Inflammatory macrophage treated with lipopolysaccharide for 1 hour (primary cell): ENCODE measurements at regions not wholly inside any gene's neighbourhood (a gene's known extent, or its start where the extent isn't known, plus 50 kb on each side); places are given as distances from the start of the nearest gene placed in this dataset.
"Not testable (repeated sequence)": the region's sequence is repeated elsewhere in the genome, so short reads cannot be mapped to it uniquely, and the experiment has no call there.

ENCODE experiments used
- DNase-seq, 2 donors: peaks; one replicate each; pipeline ENCODE4 v3.0.0-alpha.2; 2020 to 2022

DNA sequence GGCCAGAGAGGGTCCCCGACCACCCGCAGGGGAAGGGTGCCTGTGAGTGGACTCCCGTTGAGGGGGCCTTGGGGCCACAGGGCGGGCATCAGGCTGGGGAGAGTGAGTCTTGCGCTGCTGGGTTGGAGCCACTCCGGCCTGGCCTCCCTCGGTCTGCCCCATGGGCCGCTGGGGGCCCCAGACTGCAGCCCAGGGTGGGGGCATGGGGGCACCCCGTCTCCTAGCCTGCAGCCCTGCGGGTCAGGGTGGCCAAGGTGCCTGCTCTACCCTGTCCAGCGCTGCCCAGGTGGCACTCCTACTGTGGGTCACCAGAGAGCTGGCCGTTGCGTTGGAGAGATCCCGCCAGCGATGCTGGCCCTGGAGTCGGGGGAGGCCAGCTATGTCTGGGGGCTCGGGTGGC is 186.8 kb downstream of the TMEM121 start:
- not testable (repeated sequence) for DNase-seq

DNA sequence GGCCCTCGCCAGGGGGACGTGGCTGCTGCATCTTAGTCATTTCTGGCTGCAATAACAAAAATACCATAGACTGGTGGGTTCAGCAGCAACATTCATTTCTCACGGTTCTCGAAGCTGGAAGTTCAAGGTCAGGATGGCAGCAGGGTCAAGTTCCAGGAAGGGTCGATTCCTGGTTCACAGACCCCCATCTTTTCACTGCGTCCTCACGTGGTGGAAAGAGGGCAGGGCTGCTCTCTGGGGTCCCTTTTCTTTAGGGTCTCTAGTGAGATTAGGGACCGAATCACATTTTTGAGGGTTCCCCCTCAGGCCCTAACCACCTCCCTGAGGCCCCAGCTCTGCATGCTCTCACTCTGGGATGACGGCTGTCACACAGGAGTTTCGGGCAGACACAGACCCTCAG is 187.5 kb downstream of the TMEM121 start:
- DNase-seq: not testable (repeated sequence)

DNA sequence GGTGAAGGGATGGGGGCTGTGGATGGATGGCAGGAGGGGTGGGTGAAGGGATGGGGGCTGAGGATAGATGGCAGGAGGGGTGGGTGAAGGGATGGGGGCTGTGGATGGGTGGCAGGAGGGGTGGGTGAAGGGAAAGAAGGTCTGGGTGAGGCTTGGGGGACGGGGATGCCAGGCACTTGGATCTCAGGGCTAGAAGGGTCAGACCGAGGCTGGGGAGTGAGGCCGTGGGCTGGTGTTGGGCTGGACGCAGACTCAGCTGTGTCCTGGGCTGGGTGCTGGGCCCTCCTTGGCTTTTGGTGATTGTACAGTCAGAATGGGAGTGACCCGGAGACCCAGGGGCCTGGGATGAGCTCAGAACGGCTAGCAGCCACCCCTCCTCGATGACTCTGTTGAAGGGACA is 192.4 kb downstream of the TMEM121 start:
- not testable (repeated sequence) for DNase-seq

DNA sequence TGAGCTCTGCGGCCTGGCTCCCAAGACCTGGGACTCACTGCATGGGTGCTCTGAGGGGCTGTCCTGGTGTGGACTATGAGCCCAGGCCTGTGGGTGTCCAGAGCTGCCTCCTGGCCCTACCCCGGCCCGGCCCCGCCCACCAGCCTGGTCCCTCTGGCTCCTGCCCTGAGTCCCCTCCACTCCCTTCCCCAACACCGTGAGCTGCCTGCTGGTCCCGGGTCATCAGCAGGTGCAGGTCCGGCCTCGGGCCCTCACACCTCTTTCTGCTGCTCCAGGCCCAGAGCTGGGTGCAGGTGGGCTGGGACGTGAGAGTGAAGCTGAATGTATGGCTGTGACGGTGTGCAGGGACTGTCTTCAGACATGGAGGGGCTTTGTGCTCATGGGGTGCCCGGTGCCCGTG is 193.7 kb downstream of the TMEM121 start:
- not testable (repeated sequence) for DNase-seq

DNA sequence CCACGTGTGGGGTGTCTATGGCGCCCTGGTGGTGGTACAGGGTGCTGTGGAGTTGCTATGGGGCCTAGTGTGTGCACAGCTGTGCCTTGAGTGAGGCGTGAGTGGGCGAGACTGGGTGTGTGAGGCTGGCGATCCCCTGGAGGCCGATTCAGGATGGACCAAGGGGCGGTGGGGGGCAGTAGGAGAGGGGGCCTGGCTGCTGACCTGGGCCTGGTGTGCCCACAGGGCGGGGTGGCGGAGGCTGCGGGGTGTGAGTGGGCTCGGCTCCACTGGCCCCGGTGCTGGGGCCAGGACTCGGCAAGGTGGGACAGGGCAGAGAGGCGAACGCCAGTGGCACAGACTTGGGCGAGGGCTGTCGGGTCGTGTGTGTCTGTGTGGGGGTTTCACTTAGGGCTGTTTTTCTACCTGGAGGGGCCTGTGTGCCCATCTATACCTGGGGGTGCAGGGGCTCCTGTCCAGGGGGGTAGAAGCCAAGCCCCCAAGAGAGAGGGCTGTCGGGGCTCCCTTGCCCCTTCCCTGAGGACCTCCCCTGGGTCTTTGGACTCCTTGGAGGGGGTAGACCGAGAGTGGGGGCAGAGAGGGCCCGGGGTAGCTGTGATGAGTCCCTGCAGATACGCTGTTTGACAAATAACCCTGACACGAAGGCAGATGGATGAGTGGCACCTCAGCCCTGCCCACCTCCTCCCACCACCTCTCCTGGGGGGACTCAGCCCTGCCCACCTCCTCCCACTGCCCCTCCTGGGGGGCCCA is 194.6 kb downstream of the TMEM121 start:
- DNase-seq: not testable (repeated sequence)

DNA sequence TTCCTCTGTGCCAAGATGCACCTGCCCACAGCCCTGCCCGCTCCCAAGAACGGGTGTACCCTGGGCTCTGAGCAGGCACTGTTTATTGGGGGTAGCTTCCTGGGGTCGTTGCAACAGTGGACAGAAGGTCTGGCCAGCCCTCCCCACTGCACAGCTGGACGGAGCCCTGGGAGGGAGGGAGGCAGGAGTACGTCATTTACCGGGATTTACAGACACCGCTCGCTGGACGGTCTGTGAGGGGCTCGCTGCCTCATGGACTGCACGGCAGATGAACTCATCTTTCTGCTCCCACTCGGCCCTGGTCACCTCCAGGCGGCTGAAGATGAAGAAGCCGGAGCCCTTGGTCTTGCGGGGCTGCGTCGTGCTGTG is 195.2 kb downstream of the TMEM121 start:
- not testable (repeated sequence) for DNase-seq

DNA sequence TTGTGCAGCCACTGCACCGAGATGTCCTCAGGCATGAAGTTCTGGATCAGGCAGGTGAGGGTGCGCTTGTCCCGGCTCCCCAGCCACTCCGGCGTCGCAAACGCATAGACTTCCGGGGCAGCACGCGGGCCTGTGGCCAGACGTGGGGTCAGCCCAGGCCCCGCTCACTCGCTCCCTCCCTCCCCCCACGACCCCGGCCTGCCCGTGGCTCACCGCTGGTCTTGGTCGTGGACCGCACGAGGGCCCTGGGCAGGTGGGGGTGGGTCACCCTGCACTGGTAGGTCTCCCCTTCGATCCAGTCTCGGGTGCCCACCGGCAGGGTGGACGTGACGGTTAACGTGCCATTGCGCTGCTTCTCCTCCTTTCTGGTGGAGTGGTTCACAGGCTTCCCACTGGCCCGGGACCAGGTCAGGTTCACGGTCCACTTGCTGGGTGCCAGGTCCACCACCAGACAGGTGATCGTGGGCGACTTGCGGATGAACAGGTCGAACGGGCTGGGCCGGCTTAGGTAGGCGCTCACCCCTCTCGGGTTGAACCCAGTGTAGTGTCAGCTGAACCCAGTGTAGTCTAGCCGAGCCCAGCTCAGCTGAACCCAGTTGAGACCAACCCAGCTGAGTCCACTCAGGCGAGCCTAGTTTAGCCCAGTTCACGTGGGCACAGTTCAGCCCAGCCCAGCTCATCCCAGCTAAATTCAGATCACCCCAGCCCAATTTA is 195.8 kb downstream of the TMEM121 start:
- not testable (repeated sequence) for DNase-seq

DNA sequence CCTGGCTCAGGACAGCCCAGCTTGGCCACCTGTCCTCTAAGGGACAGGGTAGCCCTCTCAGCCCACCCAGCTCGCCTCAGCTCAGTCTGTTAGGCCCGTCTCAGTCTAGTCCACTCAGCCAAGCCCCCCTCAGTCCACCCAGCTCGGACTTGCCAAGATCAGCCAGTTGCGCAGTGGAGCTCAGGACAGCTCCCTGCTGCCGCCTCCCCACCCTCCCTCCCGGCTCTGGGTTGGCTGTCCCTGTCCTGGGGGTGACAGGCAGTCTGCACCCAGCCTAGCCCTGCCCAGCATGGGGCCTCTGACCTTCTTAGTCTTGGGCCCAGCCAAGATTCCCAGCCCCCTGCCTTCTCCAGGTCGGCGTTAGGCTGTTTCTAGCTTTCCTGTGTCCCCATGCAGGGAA is 196.9 kb downstream of the TMEM121 start:
- DNase-seq: not testable (repeated sequence)

DNA sequence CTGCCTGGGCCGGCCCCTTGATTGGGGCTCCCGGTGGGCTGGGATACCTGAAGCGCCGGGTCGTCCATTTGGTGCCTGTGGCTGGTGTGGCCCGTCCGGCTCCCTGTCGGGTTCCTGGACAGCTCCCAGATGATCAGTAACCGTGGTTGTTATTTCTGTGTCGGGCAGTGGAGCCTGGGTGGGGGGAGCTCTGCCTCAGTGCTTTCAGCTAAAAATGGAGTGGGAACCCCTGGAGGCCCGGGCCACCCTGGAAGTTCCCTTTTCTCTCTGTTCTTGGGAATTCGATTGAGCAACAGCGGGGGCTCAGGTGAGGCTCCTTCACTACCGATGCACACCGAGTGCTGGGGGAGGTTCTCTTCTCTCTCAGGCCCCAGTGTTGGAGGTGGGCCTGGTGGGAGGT is 197.4 kb downstream of the TMEM121 start:
- DNase-seq: not testable (repeated sequence)

DNA sequence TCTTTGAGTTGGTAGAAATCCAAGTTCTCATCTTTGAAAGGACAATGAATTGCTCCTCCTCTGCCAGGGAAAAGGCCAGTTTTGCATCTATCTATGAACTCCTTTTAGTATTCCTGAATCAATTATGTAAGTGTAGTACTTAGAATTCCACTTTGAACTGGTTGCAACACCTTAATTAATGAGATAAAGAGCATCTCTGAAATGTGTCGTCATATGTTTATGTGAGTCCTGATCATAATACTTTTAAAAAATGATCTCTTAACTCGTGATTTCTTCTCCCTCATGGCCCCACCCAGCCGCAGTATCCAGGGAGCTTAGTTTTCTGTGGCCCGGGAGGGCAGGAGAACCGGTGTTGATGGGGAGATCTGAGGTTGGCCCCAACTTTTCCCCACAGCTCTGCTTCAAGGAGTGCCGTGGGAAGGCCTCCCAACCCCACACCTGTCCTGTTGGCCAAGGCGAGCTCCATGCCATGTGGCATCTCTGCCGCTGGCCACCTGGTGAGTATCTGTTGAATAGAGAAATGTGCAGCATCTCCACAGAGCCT is 203.5 kb downstream of the TMEM121 start:
- not testable (repeated sequence) for DNase-seq

DNA sequence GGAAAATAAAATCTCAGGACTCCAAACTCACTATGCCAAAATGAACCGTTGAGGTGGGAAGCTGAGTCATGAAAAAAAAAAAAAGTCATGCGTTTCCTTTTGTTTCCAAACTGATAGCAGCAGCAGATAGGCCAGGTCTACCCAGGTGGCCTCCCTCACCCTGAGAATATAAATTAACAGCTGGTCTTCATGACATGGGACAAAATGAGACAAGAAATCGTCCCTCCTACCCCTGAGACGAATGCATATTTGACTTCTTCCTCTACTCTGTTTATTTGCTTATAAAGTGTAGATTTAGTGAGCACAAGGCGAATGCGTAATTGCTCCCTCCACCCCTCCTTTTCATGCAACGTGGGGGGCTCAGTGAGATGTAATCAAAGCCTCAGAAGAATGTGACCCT is 204.3 kb downstream of the TMEM121 start:
- DNase-seq: not testable (repeated sequence)

DNA sequence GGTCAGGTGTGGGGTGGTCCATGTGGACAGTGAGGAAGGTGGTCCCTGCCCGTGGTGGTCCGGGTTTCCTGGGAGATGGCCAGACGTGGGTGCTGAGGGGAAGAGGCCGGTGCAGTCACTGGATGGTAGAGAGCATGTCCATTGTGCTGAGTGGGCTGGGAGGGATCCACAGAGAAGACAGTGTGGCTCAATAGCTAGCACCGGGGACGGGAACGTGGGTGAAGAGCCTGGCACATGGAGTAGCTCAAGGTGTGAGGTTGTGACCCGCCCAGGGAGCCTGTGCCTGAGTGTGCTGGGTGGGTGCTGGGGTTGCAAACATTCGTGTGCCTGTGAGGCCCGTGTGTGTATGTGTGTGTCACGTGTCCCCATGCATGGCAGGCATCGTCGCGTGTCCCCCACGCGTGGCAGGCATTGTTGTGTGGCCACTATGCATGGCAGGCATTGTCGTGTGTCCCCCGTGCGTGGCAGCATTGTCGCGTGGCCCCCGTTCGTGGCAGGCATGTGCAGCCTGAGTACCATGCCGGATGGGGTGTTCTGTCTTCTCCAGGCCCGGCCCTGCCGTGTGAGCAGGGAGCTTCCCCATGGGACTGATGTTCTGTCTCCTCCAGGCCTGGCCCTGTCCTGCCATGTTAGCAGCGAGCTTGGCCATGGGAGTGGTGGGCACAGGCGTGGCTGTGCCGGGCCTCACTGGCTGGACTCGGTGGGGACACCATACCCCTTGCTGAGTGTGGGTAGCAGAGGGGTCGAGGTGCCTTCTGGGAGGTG is 205.0 kb downstream of the TMEM121 start:
- not testable (repeated sequence) for DNase-seq

DNA sequence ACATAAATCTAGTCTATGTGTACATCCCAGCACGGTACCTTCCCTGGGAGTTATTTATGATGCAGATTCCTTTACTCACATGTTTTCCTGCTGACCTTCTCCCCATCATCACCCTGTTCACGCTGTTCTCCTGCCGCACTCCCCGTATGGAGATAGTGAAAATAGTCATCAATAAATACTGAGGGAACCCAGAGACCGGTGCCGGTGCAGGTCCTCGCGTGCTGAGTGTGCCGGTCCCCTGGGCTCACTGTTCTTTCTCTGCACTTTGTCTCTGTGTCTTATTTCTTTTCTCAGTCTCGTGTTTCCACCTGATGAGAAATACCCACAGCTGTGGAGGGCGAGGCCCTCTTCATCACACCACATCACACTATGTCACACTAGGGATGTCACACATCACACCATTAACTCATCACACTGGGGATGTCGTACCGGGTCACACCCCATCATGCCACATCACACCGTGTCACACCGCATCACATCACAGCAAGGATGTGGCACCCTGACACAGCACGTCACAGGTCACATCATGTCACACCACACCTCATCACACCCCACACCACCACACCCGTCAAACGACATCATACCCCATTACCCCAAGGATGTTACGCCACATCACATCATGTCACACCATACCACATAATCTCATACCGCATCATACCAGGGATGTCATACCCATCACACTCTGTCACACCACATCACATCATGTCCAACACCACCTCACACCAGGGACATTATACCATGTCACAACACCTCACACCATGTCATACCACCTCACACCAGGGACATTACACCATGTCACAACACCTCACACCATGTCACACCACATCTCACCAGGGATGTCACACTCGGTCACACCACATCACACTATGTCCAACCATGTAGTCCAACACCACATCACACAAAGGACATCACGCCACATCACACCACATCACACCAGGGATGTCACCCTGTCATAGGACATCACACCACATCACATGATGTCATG is 207.0 kb downstream of the TMEM121 start:
- DNase-seq: no peak

DNA sequence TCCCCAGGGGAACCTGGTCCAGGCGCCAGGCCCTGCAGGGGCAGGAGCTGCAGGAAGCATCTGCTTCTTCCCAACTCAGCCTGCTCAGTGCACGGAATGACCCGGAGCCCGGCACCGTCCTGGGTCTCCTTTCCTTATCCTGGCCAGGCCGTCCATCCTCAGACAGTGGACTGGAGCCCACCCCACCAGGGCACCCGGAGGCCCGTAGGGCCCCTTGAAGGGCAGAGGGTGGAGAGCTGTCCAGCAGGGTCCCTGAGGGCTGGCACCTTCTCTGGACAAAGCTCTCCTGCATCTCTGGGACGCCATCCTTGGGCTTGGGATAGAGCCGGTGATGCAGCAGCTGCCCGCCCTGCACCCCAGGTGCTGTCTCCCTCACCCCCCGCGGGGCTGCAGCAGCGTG is 207.9 kb downstream of the TMEM121 start:
- DNase-seq: not testable (repeated sequence)

DNA sequence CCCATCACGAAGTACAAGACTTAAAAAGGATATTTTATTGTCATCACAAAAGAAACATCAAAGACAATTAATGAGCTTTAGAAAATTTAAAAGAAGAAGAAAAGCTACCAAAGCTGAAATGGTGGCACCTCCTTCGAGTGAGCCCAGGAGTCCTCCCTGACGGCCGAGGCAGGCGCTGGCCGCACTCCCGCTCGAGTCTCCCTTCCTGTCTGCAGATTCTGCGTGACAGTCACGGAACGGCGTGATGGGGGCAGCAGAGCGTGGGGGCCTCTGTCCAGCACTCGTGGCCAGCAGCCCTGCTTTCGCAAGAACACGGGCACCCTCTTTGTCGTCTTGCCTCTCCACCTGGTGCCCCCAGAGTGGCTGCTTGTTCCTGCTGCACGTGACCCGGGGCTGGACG is 209.9 kb downstream of the TMEM121 start:
- DNase-seq: not testable (repeated sequence)

DNA sequence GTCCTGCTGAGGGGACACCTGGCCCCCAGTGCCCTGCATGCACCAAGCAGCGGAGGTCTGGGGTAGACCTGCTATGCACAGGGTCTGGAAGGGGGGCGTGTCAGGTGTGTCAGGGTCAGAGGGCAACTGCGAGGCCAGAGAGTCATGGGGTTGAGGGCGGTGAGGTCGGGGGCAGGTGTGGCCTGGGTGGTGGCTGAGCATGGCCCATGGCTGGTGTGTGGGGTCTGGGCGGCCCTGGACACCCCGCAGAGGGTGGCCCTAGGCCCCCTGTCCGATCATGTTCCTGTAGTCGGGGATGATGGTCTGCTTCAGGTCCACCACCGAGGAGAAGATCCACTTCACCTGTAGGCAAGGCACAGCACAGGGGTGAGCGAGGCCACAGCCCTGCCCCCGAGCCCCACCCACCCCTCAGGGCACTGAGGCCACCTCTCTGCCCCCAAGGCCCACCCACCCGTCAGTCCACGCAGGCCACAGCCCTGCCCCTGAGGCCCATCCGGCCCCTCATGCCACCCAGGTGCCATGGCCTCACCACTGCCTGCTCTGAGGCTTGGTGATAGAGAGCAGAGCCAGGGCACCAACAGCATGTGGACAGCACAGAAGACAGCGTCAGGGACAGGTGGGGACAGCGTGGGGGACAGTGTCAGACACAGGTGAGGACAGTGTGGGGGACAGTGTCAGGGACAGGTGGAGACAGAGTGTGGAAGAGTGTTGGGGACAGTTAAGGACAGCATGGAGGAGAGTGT is 211.3 kb downstream of the TMEM121 start:
- no peak for DNase-seq

DNA sequence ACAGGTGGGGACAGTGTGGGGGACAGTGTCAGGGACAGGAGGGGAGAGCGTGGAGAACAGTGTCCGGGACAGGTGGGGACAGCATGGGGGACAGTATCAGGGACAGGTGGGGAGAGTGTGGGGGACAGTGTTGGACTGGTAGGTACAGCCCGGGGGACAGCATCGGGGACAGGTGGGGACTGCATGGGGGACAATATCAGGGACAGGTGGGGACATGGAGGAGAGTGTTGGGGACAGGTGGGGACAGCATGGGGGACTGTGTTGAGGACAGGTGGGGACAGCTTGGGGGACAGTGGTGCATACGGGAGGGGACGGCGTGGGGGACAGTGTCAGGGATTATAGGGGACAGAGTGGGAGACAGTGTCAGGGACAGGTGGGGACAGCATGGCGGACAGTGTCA is 212.3 kb downstream of the TMEM121 start:
- DNase-seq: no peak

DNA sequence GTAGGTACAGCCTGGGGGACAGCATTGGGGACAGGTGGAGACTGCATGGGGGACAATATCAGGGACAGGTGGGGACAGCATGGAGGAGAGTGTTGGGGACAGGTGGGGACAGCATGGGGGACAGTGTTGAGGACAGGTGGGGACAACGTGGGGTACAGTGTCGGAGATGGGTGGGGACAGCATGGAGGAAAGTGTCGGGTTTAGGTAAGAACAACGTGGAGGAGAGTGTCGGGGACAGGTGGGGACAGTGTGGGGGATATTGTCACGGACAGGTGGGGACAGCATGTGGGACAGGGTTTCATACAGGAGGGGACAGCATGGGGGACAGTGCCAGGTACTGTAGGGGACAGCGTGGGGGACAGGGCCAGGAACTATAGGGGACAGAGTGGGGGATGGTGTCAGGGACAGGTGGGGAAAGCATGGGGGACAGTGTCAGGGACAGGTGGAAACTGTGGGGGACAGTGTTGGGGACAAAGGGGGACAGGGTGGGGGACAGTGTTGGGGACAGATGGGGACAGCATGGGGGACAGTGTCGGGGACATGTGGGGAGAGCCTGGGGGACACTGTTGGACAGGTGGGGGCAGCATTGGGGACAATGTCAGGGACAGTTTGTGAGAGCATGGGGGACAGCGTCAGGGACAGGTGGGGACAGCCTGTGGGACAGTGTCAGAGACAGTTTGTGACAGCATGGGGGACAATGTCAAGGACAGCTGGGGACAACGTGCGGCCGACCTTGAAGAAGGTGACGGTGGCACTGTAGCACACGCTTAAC is 213.1 kb downstream of the TMEM121 start:
- DNase-seq: no peak

DNA sequence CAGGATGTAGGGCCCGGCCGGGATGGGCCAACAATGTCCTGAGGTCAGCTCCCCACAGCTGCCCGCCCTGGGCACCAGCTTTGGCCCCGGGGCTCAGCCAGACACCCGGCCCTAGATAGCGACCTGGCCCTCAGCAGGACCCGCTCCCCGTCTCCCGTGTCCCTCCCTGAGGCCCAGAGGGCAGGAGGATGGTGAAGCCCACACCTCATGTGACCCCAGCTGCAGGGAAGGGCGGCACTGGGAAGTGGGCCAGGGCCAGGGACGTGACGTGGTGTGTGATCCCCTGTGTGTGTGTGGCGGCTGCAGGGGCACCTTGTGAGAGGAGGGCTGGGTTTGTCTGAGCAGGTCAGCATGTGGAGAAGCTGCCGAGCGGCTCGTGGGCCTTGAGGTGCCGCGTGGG is 213.9 kb downstream of the TMEM121 start:
- DNase-seq: not testable (repeated sequence)

DNA sequence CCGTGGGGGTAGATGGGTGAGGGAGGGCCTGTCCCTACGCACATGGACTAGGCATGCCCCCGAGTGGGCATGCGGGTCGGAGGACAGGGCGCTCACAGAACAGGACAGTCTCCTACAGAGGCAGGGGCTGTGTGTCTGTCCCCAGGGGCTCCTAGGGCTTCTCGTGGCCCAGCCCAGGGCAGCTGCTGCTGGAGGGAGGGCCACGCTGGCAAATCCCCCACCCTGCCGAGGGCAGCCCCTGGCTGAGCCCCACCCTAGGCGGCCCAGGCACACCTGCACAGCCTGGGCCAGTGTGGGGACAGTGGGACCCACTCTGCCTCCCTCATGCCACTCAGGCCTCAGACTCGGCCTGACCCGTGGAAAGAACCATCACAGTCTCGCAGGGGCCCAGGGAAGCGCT is 214.6 kb downstream of the TMEM121 start:
- DNase-seq: not testable (repeated sequence)
